GM18511 (cell line): ENCODE measurements at regions not wholly inside any gene's neighbourhood (a gene's known extent, or its start where the extent isn't known, plus 50 kb on each side); places are given as distances from the start of the nearest gene placed in this dataset.

Experiments
- ATAC-seq: cut with Tn5 transposase; IDR thresholded peaks from one replicate; pipeline ENCODE4 v1.9.1; 2021; ENCODE audit warnings: mild to moderate bottlenecking, moderate library complexity; ENCODE audit not compliant: unreplicated experiment

GRCh38 chr4:178894126-178894525 lies 1451.9 kb upstream of the AGA start:
- ATAC-seq: no peak

GRCh38 chr4:178899084-178899483 lies 1456.8 kb upstream of the AGA start:
- no peak for ATAC-seq

GRCh38 chr4:178917756-178918155 lies 1475.5 kb upstream of the AGA start:
- ATAC-seq: no peak

- no peak for ATAC-seq
Observed at GRCh38 chr4:178937130-178937529, 1494.9 kb upstream of the AGA start.

- ATAC-seq: no peak
Observed at GRCh38 chr4:178941975-178942374, 1499.7 kb upstream of the AGA start.

GRCh38 chr4:178953447-178954120 lies 1511.3 kb upstream of the AGA start:
- ATAC-seq: no peak

GRCh38 chr4:178955614-178956013 lies 1513.4 kb upstream of the AGA start:
- no peak for ATAC-seq

- no peak for ATAC-seq
Observed at GRCh38 chr4:178958725-178959440, 1516.6 kb upstream of the AGA start.

- ATAC-seq: no peak
Observed at GRCh38 chr4:178963446-178964045, 1521.3 kb upstream of the AGA start.

GRCh38 chr4:178966644-178967043 lies 1524.4 kb upstream of the AGA start:
- ATAC-seq: no peak

- no peak for ATAC-seq
Observed at GRCh38 chr4:178970433-178971140, 1528.3 kb upstream of the AGA start.

GRCh38 chr4:178976861-178977260 lies 1534.6 kb upstream of the AGA start:
- no peak for ATAC-seq

- no peak for ATAC-seq
Observed at GRCh38 chr4:178993306-178993705, 1551.1 kb upstream of the AGA start.

GRCh38 chr4:179001918-179002317 lies 1559.7 kb upstream of the AGA start:
- no peak for ATAC-seq

- no peak for ATAC-seq
Observed at GRCh38 chr4:179007755-179008154, 1565.5 kb upstream of the AGA start.

- ATAC-seq: no peak
Observed at GRCh38 chr4:179017581-179017980, 1575.3 kb upstream of the AGA start.

- ATAC-seq: no peak
Observed at GRCh38 chr4:179027569-179027968, 1585.3 kb upstream of the AGA start.

GRCh38 chr4:179028321-179028720 lies 1586.1 kb upstream of the AGA start:
- no peak for ATAC-seq

GRCh38 chr4:179029683-179030082 lies 1587.4 kb upstream of the AGA start:
- no peak for ATAC-seq

GRCh38 chr4:179040259-179040658 lies 1598.0 kb upstream of the AGA start:
- no peak for ATAC-seq

GRCh38 chr4:179048839-179049453 lies 1606.7 kb upstream of the AGA start:
- ATAC-seq: no peak
